Stimulated activated CD8-positive, alpha-beta memory T cell treated with anti-CD3 and anti-CD28 coated beads, Interleukin-12 subunit alpha, Interleukin-12 subunit beta, amount 100 ng/mL, for 24 hours (primary cell): ENCODE measurements at regions not wholly inside any gene's neighbourhood (a gene's known extent, or its start where the extent isn't known, plus 50 kb on each side); places are given as distances from the start of the nearest gene placed in this dataset.

Experiments used
- DNase-seq: peaks from one replicate; pipeline ENCODE4 v3.0.0-alpha.2; 2020; ENCODE audit errors: extremely low read depth

DNA sequence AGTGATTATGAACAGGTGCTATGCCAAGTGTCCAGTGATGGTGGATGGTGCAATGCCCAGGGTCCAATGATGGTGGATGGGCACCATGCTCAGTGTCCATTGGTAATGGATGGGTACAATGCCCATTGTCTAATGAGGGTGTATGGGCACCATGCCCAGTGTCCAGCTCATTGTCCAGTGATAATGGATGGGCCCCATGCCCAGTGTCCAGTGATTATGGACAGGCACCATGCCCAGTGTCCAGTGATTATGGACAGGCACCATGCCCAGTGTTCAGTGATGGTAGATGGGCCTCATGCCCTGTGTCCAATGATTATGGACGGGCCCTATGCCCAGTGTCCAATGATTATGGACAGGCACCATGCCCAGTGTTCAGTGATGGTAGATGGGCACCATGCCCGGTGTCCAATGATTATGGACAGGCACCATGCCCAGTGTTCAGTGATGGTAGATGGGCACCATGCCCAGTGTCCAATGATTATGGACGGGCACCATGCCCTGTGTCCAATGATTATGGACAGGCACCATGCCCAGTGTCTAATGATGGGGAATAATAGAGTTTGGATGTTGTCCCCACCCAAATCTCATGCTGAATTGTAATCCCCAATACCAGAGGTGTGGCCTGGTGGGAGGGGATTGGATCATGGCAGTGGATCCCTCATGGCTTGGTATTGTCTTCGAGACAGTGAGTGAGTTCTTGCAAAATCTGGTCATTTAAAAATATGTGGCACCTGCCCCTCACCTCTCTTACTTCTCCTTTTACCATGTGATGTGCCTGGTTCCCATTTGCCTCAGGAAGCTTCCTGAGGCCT, 87.8 kb downstream of the ANKRD10 start:
- no peak for DNase-seq
